H1 (cell line): ENCODE measurements at regions not wholly inside any gene's neighbourhood (a gene's known extent, or its start where the extent isn't known, plus 50 kb on each side); places are given as distances from the start of the nearest gene placed in this dataset.

Experiments used
- CBX8 ChIP-seq: fragments of 300-800, 300-1000 bp; sonication (generic); IDR thresholded peaks from 2 replicates; pipeline ENCODE4 v1.7.1; 2016; ENCODE audit warnings: low read depth, low read length, borderline replicate concordance
- CTCF ChIP-seq, 3 experiments: IDR thresholded peaks; 1 replicate in 2 of 3; 2 replicates in 1 of 3; pipeline versions ENCODE4 v1.5.1 to v1.6.1; 2011; ENCODE audit warnings: low read length in 3 of 3, mild to moderate bottlenecking in 3 of 3, inconsistent platforms in 2 of 3, low read depth in 1 of 3, moderate library complexity in 1 of 3; ENCODE audit not compliant: insufficient read depth in 1 of 3; ENCODE audit errors: control extremely low read depth in 1 of 3

GRCh38 chr14:25250516-25250915, 200.6 kb upstream of the STXBP6 start (continued):
- TF ChIP-seq CTCF (IDR thresholded peaks at IDR 0.05; ENCODE audit: control extremely low read depth in 1 of 3, insufficient read depth in 1 of 3, low read depth in 1 of 3, low read length in 3 of 3): no peak
- no peak for TF ChIP-seq CBX8
